Osteoblast (primary cell): ENCODE measurements at regions not wholly inside any gene's neighbourhood (a gene's known extent, or its start where the extent isn't known, plus 50 kb on each side); places are given as distances from the start of the nearest gene placed in this dataset.

Experiments used
- DNase-seq: peaks from one replicate; pipeline ENCODE4 v3.0.0; 2011; ENCODE audit warnings: low spot score, mixed read lengths; ENCODE audit not compliant: insufficient read length; ENCODE audit errors: missing footprints
- H2AFZ ChIP-seq: 2 replicates; pipeline ENCODE4 v1.6.0; 2011; ENCODE audit warnings: mild to moderate bottlenecking, low read length
- H3K27ac ChIP-seq: 2 replicates; pipeline ENCODE4 v1.5.1; 2011; ENCODE audit warnings: mild to moderate bottlenecking, low read depth, low read length, moderate library complexity
- H3K27me3 ChIP-seq: 2 replicates; pipeline ENCODE4 v1.6.0; 2012; ENCODE audit warnings: mild to moderate bottlenecking, control low read depth, inconsistent platforms, low read length, moderate library complexity; ENCODE audit not compliant: insufficient read depth
- H3K36me3 ChIP-seq: 2 replicates; pipeline ENCODE4 v1.5.1; 2011; ENCODE audit warnings: mild to moderate bottlenecking, low read length, control low read depth, moderate library complexity; ENCODE audit not compliant: insufficient read depth
- H3K4me1 ChIP-seq: 2 replicates; pipeline ENCODE4 v1.5.1; 2011; ENCODE audit warnings: mild to moderate bottlenecking, low read length, control low read depth, moderate library complexity; ENCODE audit not compliant: insufficient read depth
- H3K4me2 ChIP-seq: 2 replicates; pipeline ENCODE4 v1.6.0; 2011; ENCODE audit warnings: mild to moderate bottlenecking, low read length; ENCODE audit not compliant: insufficient read depth
- H3K4me3 ChIP-seq: fragments of 200-600 bp; sonication (generic); 3 replicates; pipeline ENCODE4 v1.5.1; 2012; ENCODE audit warnings: mild to moderate bottlenecking, low read length, inconsistent platforms; ENCODE audit not compliant: insufficient read depth
- H3K79me2 ChIP-seq: 2 replicates; pipeline ENCODE4 v1.6.0; 2012; ENCODE audit warnings: mild to moderate bottlenecking, low read length, control low read depth, inconsistent platforms; ENCODE audit not compliant: insufficient read depth
- H3K9me3 ChIP-seq: 2 replicates; pipeline ENCODE4 v1.5.1; 2011; ENCODE audit warnings: low read depth, low read length, control low read depth
- H4K20me1 ChIP-seq: 2 replicates; pipeline ENCODE4 v1.6.0; 2012; ENCODE audit warnings: mild to moderate bottlenecking, low read length, control low read depth; ENCODE audit not compliant: insufficient read depth
- TF ChIP-seq, protein P1 (sequence below): IDR thresholded peaks from 2 replicates; pipeline ENCODE4 v1.5.1; 2011; ENCODE audit warnings: mild to moderate bottlenecking, low read depth, low read length, moderate library complexity; ENCODE audit errors: extremely low read depth

- no peaks in the 10 kb centered on the region for H4K20me1 ChIP-seq
Observed at GRCh38 chr20:11192106-11192505, 518.3 kb upstream of the JAG1 start.

DNA sequence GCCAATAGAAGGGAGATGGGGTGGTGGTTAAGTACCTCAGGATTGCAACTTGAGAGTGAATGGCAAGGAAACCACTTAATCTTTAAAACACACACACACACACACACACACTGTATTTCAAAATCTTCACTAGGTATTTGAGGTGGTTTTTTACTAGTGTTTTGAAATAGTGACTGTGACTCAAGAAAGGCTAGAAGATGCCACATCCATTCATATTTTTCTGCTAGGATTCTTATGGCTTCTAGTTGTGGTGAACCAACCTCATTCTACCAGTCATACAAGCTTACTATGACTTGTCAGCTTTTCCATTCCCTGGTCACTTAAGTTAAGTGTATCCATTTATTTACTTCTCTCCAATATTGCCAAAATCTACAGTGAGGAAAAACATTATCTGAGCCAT lies 519.4 kb upstream of the JAG1 start:
- Histone ChIP-seq H3K36me3 (no peaks in the 10 kb centered on the region), H3K9me3 (no peaks in the 10 kb centered on the region), H4K20me1 (no peaks in the 10 kb centered on the region), H3K4me1 (peaks cover 13% of the 10 kb centered on the region), H2AFZ (no peak overlapping the region), H3K27me3 (no peaks in the 10 kb centered on the region), H3K4me2 (no peak overlapping the region), H3K79me2 (no peaks in the 10 kb centered on the region), H3K4me3 (no peak overlapping the region), H3K27ac (no peak overlapping the region)
- no peak for DNase-seq
- TF ChIP-seq, protein P1, sequence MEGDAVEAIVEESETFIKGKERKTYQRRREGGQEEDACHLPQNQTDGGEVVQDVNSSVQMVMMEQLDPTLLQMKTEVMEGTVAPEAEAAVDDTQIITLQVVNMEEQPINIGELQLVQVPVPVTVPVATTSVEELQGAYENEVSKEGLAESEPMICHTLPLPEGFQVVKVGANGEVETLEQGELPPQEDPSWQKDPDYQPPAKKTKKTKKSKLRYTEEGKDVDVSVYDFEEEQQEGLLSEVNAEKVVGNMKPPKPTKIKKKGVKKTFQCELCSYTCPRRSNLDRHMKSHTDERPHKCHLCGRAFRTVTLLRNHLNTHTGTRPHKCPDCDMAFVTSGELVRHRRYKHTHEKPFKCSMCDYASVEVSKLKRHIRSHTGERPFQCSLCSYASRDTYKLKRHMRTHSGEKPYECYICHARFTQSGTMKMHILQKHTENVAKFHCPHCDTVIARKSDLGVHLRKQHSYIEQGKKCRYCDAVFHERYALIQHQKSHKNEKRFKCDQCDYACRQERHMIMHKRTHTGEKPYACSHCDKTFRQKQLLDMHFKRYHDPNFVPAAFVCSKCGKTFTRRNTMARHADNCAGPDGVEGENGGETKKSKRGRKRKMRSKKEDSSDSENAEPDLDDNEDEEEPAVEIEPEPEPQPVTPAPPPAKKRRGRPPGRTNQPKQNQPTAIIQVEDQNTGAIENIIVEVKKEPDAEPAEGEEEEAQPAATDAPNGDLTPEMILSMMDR = no peak

More at GRCh38 chr20:11192106-11192505, 518.3 kb upstream of the JAG1 start:
- H2AFZ ChIP-seq = no peak overlapping the region
- peaks cover 13% of the 10 kb centered on the region for H3K4me1 ChIP-seq
- no peaks in the 10 kb centered on the region for H3K79me2 ChIP-seq
- H3K4me3 ChIP-seq = no peak overlapping the region
- H3K9me3 ChIP-seq = no peaks in the 10 kb centered on the region
- H3K4me2 ChIP-seq = no peak overlapping the region
- no peaks in the 10 kb centered on the region for H3K36me3 ChIP-seq
- no peak for DNase-seq
- TF ChIP-seq, protein P1 = no peak
- no peak overlapping the region for H3K27ac ChIP-seq
- no peaks in the 10 kb centered on the region for H3K27me3 ChIP-seq

- no peaks in the 10 kb centered on the region for H3K36me3 ChIP-seq
- H3K4me3 ChIP-seq = no peak overlapping the region
- no peak overlapping the region for H2AFZ ChIP-seq
- no peaks in the 10 kb centered on the region for H3K9me3 ChIP-seq
- no peak for DNase-seq
- peaks cover 13% of the 10 kb centered on the region for H3K4me1 ChIP-seq
- no peak overlapping the region for H3K4me2 ChIP-seq
- TF ChIP-seq, protein P1 = no peak
- no peaks in the 10 kb centered on the region for H4K20me1 ChIP-seq
- H3K79me2 ChIP-seq = no peaks in the 10 kb centered on the region
- H3K27me3 ChIP-seq = no peaks in the 10 kb centered on the region
- no peak overlapping the region for H3K27ac ChIP-seq
Observed at GRCh38 chr20:11195169-11195568, 521.4 kb upstream of the JAG1 start.

GRCh38 chr20:11195899-11196558 lies 522.2 kb upstream of the JAG1 start:
- no peak overlapping the region for H3K4me3 ChIP-seq
- TF ChIP-seq, protein P1 = no peak
- no peaks in the 10 kb centered on the region for H3K27me3 ChIP-seq
- peaks cover 13% of the 10 kb centered on the region for H3K4me1 ChIP-seq
- H3K27ac ChIP-seq = peak overlapping the region; percentile 35
- DNase-seq = no peak
- peak overlapping the region; percentile 21 for H2AFZ ChIP-seq
- H4K20me1 ChIP-seq = no peaks in the 10 kb centered on the region
- H3K9me3 ChIP-seq = no peaks in the 10 kb centered on the region
- H3K36me3 ChIP-seq = no peaks in the 10 kb centered on the region
- H3K79me2 ChIP-seq = no peaks in the 10 kb centered on the region
- peak overlapping the region; percentile 34 for H3K4me2 ChIP-seq
